ENCODE measurements at regions not wholly inside any gene's neighbourhood (a gene's known extent, or its start where the extent isn't known, plus 50 kb on each side); places are given as distances from the start of the nearest gene placed in this dataset.

- H3K4me1 ChIP-seq (ENCODE audit: control insufficient read depth, insufficient read depth, low read length), result no peaks in the 10 kb centered on the region
- H3K27ac ChIP-seq (ENCODE audit: low read length), result no peak overlapping the region
- no peaks in the 10 kb centered on the region for H3K27me3 ChIP-seq (ENCODE audit: control insufficient read depth in 1 of 2, insufficient read depth in 2 of 2, low read length in 2 of 2)
- H3K9me3 ChIP-seq (ENCODE audit: control insufficient read depth in 2 of 2, low read length in 2 of 2), result no peaks in the 10 kb centered on the region
- H3K4me3 ChIP-seq (ENCODE audit: low read length in 2 of 2), result no peak overlapping the region
- H3K36me3 ChIP-seq (ENCODE audit: control insufficient read depth in 2 of 2, insufficient read depth in 2 of 2, low read length in 2 of 2), result no peaks in the 10 kb centered on the region
- no peak overlapping the region for H3K9ac ChIP-seq (ENCODE audit: low read length in 2 of 2)
These were observed 221.0 kb downstream of the VCY1B start for GRCh38 chrY:14277029-14277428.

DNA sequence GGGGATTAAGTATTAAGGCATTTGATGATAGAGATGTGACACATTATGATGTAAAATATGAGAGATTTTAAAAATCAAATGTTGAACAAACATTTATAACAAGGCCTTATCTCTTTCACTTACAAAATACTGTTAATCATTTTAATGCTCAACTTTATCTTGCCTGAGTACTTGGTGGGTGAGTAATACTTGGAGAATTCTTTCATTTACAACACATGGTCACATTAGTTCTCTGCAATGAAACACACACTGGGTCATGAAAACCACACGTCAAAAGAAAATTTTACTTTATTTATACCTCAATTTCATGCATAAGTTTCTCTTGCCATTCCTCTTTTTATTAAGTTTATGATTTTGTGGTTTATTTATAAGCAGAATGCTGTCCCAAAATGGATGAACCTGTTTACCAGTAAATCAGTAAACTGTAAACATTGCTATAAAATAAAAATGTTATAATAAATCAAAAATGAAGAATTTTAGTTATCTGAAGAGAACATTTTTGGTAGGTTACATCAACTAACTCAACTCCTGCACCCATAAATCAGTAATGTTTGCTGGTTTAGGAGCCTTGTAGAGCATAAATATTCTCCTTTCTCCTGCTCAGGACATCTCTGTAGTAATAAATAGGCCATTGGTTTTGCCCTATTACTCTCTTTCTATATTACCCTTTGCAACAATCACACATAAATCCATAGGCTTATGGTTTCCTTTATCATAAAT is 233.5 kb upstream of the NLGN4Y start:
- Histone ChIP-seq H3K9ac (ENCODE audit: low read length in 2 of 2) (no peak overlapping the region), H3K4me1 (ENCODE audit: control insufficient read depth, insufficient read depth, low read length) (no peaks in the 10 kb centered on the region), H3K27me3 (ENCODE audit: control insufficient read depth in 1 of 2, insufficient read depth in 2 of 2, low read length in 2 of 2) (no peaks in the 10 kb centered on the region), H3K27ac (ENCODE audit: low read length) (no peak overlapping the region), H3K4me3 (ENCODE audit: low read length in 2 of 2) (no peak overlapping the region), H3K36me3 (ENCODE audit: control insufficient read depth in 2 of 2, insufficient read depth in 2 of 2, low read length in 2 of 2) (no peaks in the 10 kb centered on the region), H3K9me3 (ENCODE audit: control insufficient read depth in 2 of 2, low read length in 2 of 2) (no peaks in the 10 kb centered on the region)

- Histone ChIP-seq H3K36me3 (ENCODE audit: control insufficient read depth in 2 of 2, insufficient read depth in 2 of 2, low read length in 2 of 2) (no peaks in the 10 kb centered on the region), H3K9ac (ENCODE audit: low read length in 2 of 2) (no peak overlapping the region), H3K9me3 (ENCODE audit: control insufficient read depth in 2 of 2, low read length in 2 of 2) (no peaks in the 10 kb centered on the region), H3K27me3 (ENCODE audit: control insufficient read depth in 1 of 2, insufficient read depth in 2 of 2, low read length in 2 of 2) (no peaks in the 10 kb centered on the region), H3K27ac (ENCODE audit: low read length) (no peak overlapping the region), H3K4me1 (ENCODE audit: control insufficient read depth, insufficient read depth, low read length) (no peaks in the 10 kb centered on the region), H3K4me3 (ENCODE audit: low read length in 2 of 2) (no peak overlapping the region)
These were observed 231.9 kb upstream of the NLGN4Y start for GRCh38 chrY:14292382-14292781.

GRCh38 chrY:14300775-14301174 is 223.6 kb upstream of the NLGN4Y start:
- Histone ChIP-seq H3K4me1 (ENCODE audit: control insufficient read depth, insufficient read depth, low read length) (no peaks in the 10 kb centered on the region), H3K36me3 (ENCODE audit: control insufficient read depth in 2 of 2, insufficient read depth in 2 of 2, low read length in 2 of 2) (no peaks in the 10 kb centered on the region), H3K4me3 (ENCODE audit: low read length in 2 of 2) (no peak overlapping the region), H3K27ac (ENCODE audit: low read length) (no peak overlapping the region), H3K27me3 (ENCODE audit: control insufficient read depth in 1 of 2, insufficient read depth in 2 of 2, low read length in 2 of 2) (no peaks in the 10 kb centered on the region), H3K9me3 (ENCODE audit: control insufficient read depth in 2 of 2, low read length in 2 of 2) (no peaks in the 10 kb centered on the region), H3K9ac (ENCODE audit: low read length in 2 of 2) (no peak overlapping the region)

DNA sequence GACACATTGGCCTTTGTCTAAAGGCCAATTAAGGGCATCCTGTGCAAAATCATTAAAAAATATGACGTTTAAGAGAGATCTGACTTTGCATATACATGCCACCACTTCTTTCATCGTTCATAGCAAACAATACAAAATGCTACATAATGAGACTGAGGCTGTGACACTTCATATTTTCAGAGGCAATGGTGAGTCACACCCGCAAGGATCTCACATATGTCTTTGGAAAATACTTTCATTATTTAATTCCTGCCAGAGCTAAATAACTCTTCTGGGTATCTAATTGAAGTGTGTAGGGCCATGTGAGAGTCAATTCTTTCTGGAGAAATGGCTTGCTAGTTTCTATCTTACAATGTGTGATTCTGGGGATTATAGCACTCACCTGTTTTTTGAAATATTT is 222.8 kb upstream of the NLGN4Y start:
- H3K27ac ChIP-seq (ENCODE audit: low read length), result no peak overlapping the region
- no peak overlapping the region for H3K9ac ChIP-seq (ENCODE audit: low read length in 2 of 2)
- no peaks in the 10 kb centered on the region for H3K9me3 ChIP-seq (ENCODE audit: control insufficient read depth in 2 of 2, low read length in 2 of 2)
- H3K4me1 ChIP-seq (ENCODE audit: control insufficient read depth, insufficient read depth, low read length), result no peaks in the 10 kb centered on the region
- H3K27me3 ChIP-seq (ENCODE audit: control insufficient read depth in 1 of 2, insufficient read depth in 2 of 2, low read length in 2 of 2), result no peaks in the 10 kb centered on the region
- no peak overlapping the region for H3K4me3 ChIP-seq (ENCODE audit: low read length in 2 of 2)
- no peaks in the 10 kb centered on the region for H3K36me3 ChIP-seq (ENCODE audit: control insufficient read depth in 2 of 2, insufficient read depth in 2 of 2, low read length in 2 of 2)

DNA sequence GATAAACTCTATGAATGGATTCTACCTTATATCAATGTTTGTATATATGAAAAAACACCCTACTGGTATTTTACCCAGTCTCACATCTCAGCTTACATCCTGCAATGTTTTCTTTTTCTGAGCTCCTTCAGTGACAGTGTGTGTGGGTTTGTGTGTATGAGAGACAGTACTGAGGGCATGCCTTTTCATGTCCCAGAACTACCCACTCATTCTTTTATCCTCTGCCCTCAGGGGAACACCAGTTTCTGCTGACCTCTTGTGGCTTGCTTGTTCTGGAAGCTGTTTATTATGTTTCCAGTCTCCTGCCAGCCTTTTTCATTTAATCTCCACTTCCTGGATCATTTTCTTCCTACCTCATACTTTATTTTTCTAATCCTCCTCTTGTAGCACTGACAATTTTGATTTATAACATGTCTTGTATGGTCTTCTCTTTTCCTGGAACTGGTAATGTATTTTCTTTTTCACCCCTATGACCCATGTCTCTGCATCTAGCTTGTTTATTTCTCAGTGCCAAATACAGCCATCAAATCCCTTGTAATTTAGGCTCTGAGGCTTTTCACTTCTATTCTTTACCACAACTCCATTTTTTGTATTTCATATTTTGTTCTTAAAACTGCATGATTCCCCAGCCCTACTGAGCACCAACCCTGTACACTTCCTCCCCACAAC is 195.5 kb upstream of the NLGN4Y start:
- no peak overlapping the region for H3K9ac ChIP-seq (ENCODE audit: low read length in 2 of 2)
- H3K9me3 ChIP-seq (ENCODE audit: control insufficient read depth in 2 of 2, low read length in 2 of 2), result no peaks in the 10 kb centered on the region
- no peak overlapping the region for H3K27ac ChIP-seq (ENCODE audit: low read length)
- H3K4me3 ChIP-seq (ENCODE audit: low read length in 2 of 2), result no peak overlapping the region
- no peaks in the 10 kb centered on the region for H3K27me3 ChIP-seq (ENCODE audit: control insufficient read depth in 1 of 2, insufficient read depth in 2 of 2, low read length in 2 of 2)
- H3K4me1 ChIP-seq (ENCODE audit: control insufficient read depth, insufficient read depth, low read length), result no peaks in the 10 kb centered on the region
- no peaks in the 10 kb centered on the region for H3K36me3 ChIP-seq (ENCODE audit: control insufficient read depth in 2 of 2, insufficient read depth in 2 of 2, low read length in 2 of 2)

DNA sequence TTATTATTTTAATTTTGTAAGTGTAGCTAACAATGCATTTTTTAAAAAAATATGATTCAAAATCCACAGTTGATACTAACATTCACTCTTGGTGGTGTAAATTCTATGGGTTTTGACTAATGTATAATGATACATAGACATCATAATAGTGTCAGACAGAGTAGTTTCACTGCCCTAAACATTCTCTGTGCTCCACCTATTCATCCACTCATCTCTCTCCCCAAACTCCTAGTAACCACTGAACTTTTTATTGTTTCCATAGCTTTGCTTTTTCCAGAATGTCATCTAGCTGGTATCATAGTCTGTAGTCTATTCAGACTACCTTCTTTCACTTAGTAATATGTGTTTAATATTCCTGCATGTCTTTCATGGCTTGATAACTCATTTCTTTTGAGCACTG is 194.0 kb upstream of the NLGN4Y start:
- Histone ChIP-seq H3K36me3 (ENCODE audit: control insufficient read depth in 2 of 2, insufficient read depth in 2 of 2, low read length in 2 of 2) (no peaks in the 10 kb centered on the region), H3K27me3 (ENCODE audit: control insufficient read depth in 1 of 2, insufficient read depth in 2 of 2, low read length in 2 of 2) (no peaks in the 10 kb centered on the region), H3K27ac (ENCODE audit: low read length) (no peak overlapping the region), H3K4me1 (ENCODE audit: control insufficient read depth, insufficient read depth, low read length) (no peaks in the 10 kb centered on the region), H3K4me3 (ENCODE audit: low read length in 2 of 2) (no peak overlapping the region), H3K9me3 (ENCODE audit: control insufficient read depth in 2 of 2, low read length in 2 of 2) (no peaks in the 10 kb centered on the region), H3K9ac (ENCODE audit: low read length in 2 of 2) (no peak overlapping the region)

DNA sequence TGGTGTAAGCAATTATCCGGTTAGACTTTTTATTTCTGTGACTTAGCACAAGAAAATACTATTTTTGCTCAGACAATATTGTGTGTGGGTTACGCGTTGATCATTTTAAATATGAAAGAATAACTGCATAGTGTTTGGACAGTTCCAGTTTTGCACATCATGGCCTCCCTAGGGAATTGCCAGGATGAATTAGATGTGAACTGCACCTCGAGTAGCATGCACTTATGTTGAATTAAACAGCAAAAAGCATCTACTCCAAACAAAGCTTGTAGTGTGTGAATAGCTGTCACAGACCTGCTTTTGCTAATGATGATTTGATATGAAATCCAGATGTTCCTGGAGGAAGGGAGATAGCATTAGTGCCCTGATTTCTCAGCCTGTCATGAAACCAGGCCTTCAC is 184.8 kb upstream of the NLGN4Y start:
- no peaks in the 10 kb centered on the region for H3K36me3 ChIP-seq (ENCODE audit: control insufficient read depth in 2 of 2, insufficient read depth in 2 of 2, low read length in 2 of 2)

DNA sequence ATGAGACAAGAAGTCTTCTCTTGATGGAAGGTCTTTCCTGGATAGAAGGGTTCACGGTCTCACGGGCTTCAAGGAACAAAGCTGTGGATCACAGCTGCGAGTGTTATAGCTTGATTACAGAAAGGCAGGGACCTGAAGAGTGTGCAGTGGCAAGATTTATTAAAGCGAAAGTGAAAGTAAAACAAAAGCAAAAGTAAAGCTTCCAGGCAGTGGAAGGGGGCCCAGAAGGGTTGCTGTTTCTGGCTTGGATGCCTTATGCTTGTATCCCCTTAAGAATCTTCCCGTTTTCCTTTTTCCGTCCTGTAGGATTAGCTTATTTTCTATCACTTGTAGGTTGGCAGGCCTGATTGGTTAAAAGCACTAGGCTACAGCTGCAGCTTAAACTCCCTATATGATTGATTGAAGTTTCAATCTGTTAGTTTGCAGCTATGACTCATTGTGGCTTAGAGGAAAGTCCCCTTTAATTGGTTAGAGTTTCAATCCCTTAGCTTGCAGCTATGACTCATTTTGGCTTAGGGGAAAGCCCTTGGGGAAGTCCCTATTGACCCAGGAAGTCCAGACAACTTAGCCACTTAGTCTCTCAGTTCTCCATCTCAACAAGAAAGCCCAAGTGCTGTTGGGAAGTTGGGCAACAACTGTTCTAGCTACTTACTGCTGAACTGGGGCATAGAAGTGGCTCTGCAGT is 183.7 kb upstream of the NLGN4Y start:
- no peak overlapping the region for H3K4me3 ChIP-seq (ENCODE audit: low read length in 2 of 2)
- no peaks in the 10 kb centered on the region for H3K36me3 ChIP-seq (ENCODE audit: control insufficient read depth in 2 of 2, insufficient read depth in 2 of 2, low read length in 2 of 2)
- H3K27me3 ChIP-seq (ENCODE audit: control insufficient read depth in 1 of 2, insufficient read depth in 2 of 2, low read length in 2 of 2), result no peaks in the 10 kb centered on the region
- no peaks in the 10 kb centered on the region for H3K9me3 ChIP-seq (ENCODE audit: control insufficient read depth in 2 of 2, low read length in 2 of 2)
- no peak overlapping the region for H3K9ac ChIP-seq (ENCODE audit: low read length in 2 of 2)
- H3K27ac ChIP-seq (ENCODE audit: low read length), result no peak overlapping the region
- H3K4me1 ChIP-seq (ENCODE audit: control insufficient read depth, insufficient read depth, low read length), result no peaks in the 10 kb centered on the region

More for the DNA sequence above, 184.8 kb upstream of the NLGN4Y start:
- no peaks in the 10 kb centered on the region for H3K4me1 ChIP-seq (ENCODE audit: control insufficient read depth, insufficient read depth, low read length)
- H3K9me3 ChIP-seq (ENCODE audit: control insufficient read depth in 2 of 2, low read length in 2 of 2), result no peaks in the 10 kb centered on the region
- no peak overlapping the region for H3K4me3 ChIP-seq (ENCODE audit: low read length in 2 of 2)
- H3K27ac ChIP-seq (ENCODE audit: low read length), result no peak overlapping the region
- H3K27me3 ChIP-seq (ENCODE audit: control insufficient read depth in 1 of 2, insufficient read depth in 2 of 2, low read length in 2 of 2), result no peaks in the 10 kb centered on the region
- H3K9ac ChIP-seq (ENCODE audit: low read length in 2 of 2), result no peak overlapping the region

GRCh38 chrY:14344648-14345333 is 179.5 kb upstream of the NLGN4Y start:
- Histone ChIP-seq H3K4me1 (ENCODE audit: control insufficient read depth, insufficient read depth, low read length) (no peaks in the 10 kb centered on the region), H3K9me3 (ENCODE audit: control insufficient read depth in 2 of 2, low read length in 2 of 2) (no peaks in the 10 kb centered on the region), H3K27ac (ENCODE audit: low read length) (no peak overlapping the region), H3K4me3 (ENCODE audit: low read length in 2 of 2) (peak overlapping the region in 1 of 2 donors; percentile 49), H3K9ac (ENCODE audit: low read length in 2 of 2) (no peak overlapping the region), H3K36me3 (ENCODE audit: control insufficient read depth in 2 of 2, insufficient read depth in 2 of 2, low read length in 2 of 2) (no peaks in the 10 kb centered on the region), H3K27me3 (ENCODE audit: control insufficient read depth in 1 of 2, insufficient read depth in 2 of 2, low read length in 2 of 2) (no peaks in the 10 kb centered on the region)
